ENCODE measurements at regions not wholly inside any gene's neighbourhood (a gene's known extent, or its start where the extent isn't known, plus 50 kb on each side); places are given as distances from the start of the nearest gene placed in this dataset.
"Not testable (repeated sequence)": the region's sequence is repeated elsewhere in the genome, so short reads cannot be mapped to it uniquely, and the experiment has no call there.

DNA sequence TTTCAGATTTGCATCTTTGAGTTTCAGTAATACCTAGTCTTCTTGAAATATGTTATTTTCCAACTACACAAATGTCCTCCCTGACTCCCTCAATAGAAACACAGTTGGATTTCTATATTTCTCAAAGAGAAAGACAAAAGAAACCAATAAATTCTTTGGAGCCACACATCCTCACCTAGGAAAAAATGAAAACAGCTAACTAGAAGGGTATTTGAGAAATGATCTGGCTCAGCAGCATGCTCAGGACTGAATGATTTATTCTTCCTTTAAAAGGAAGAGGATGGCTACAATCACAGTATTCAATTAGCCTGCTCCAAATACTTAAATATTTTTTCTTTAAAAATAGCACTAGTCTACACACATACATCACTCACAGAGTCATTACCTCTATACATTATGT, 196.4 kb upstream of the TENT5A start:
- TF ChIP-seq, protein P1, sequence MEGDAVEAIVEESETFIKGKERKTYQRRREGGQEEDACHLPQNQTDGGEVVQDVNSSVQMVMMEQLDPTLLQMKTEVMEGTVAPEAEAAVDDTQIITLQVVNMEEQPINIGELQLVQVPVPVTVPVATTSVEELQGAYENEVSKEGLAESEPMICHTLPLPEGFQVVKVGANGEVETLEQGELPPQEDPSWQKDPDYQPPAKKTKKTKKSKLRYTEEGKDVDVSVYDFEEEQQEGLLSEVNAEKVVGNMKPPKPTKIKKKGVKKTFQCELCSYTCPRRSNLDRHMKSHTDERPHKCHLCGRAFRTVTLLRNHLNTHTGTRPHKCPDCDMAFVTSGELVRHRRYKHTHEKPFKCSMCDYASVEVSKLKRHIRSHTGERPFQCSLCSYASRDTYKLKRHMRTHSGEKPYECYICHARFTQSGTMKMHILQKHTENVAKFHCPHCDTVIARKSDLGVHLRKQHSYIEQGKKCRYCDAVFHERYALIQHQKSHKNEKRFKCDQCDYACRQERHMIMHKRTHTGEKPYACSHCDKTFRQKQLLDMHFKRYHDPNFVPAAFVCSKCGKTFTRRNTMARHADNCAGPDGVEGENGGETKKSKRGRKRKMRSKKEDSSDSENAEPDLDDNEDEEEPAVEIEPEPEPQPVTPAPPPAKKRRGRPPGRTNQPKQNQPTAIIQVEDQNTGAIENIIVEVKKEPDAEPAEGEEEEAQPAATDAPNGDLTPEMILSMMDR (IDR thresholded peaks at IDR 0.05; ENCODE audit: borderline replicate concordance, insufficient read depth, low read depth, low read length), result no peak
- H3K4me3 ChIP-seq (ENCODE audit: low read depth, low read length), result no peak overlapping the region

DNA sequence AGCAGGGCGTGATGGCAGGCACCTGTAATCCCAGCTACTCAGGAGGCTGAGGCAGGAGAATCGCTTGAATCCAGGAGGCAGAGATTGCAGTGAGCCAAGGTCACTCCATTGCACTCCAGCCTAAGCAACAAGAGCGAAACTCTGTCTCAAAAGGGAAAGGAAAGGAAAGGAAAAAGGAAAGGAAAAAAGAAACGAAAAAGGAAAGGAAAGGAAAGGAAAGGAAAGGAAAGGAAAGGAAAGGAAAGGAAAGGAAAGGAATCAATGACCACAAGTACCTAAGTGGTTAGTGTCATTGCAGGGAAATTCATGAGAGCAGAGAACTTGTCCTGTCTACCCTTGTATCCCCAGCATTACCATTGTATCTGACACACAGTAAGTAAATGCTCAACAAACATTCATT, 195.7 kb upstream of the TENT5A start:
- H3K4me3 ChIP-seq (ENCODE audit: low read depth, low read length), result not testable (repeated sequence)

DNA sequence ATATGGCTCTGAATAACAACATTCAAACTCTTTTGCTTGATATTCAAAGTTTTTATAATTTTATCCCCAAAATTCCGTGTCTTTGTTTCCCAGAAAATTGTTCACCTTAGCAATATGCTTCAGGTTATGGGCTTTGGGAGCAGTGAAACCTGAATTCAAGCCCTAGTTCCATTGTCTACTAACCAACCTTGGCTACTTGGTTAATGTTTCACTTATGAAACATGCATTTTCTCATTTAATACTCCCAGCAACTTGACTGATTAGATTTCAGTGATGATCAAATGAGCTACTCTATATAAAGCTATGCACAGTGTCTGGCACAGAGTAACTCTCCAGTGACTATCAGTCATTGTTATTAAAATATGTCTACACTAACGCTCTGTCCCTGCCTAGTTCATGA, 192.2 kb upstream of the TENT5A start:
- TF ChIP-seq, protein P1 (IDR thresholded peaks at IDR 0.05; ENCODE audit: borderline replicate concordance, insufficient read depth, low read depth, low read length), result no peak
- H3K4me3 ChIP-seq (ENCODE audit: low read depth, low read length), result no peak overlapping the region

DNA sequence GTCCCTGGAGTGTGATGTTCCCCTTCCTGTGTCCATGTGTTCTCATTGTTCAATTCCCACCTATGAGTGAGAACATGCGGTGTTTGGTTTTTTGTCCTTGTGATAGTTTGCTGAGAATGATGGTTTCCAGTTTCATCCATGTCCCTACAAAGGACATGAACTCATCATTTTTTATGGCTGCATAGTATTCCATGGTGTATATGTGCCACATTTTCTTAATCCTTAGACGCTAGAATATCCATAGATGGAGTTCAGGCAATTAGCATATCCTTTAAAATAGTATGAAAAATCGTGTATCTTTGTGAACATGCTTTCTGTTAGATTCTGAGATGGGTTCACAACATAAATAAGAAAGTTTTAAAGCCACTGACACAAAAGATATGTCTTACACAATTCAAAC, 190.4 kb upstream of the TENT5A start:
- H3K4me3 ChIP-seq (ENCODE audit: low read depth, low read length), result not testable (repeated sequence)

DNA sequence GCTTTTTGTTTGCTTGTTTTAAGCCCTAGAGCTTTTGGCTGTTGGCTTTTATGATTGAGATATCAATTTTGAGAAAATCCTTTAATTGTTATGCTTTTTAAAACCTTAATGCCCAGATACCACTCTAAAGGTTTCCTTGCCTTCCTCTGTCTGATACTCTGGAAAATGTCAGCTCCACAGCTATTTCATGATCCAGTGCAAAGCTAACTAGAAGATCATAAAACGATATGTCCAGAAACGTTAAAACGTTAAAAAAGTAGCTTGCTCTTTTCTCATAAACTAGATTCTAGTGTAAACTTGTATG, 189.5 kb upstream of the TENT5A start:
- TF ChIP-seq, protein P1 (IDR thresholded peaks at IDR 0.05; ENCODE audit: borderline replicate concordance, insufficient read depth, low read depth, low read length), result no peak
- H3K4me3 ChIP-seq (ENCODE audit: low read depth, low read length), result no peak overlapping the region

DNA sequence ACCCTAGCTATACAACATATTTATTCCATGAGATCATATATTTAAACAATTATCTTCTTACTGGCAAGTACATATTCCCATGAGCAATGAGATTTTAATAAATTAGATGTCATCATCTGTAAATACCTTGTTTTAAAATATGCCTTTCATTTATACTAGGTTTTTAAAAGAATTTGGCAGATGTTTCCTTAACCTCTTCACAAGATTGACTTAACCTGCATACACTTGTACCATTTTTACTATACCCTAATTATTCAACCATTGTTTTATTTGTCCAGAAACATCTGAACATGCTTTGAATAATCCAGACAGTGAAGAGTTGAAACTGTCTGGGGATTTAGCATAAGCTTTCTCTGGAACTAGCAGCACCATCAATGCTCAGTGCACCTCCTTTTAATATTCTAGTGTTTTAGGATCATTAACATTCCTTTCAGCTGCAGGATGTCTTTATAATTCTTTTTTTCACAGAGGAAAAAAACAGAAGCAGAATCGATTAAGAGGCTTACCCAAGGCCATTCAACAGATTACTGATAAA, 188.0 kb upstream of the TENT5A start:
- H3K4me3 ChIP-seq (ENCODE audit: low read depth, low read length), result no peak overlapping the region
- TF ChIP-seq, protein P1 (IDR thresholded peaks at IDR 0.05; ENCODE audit: borderline replicate concordance, insufficient read depth, low read depth, low read length), result no peak

DNA sequence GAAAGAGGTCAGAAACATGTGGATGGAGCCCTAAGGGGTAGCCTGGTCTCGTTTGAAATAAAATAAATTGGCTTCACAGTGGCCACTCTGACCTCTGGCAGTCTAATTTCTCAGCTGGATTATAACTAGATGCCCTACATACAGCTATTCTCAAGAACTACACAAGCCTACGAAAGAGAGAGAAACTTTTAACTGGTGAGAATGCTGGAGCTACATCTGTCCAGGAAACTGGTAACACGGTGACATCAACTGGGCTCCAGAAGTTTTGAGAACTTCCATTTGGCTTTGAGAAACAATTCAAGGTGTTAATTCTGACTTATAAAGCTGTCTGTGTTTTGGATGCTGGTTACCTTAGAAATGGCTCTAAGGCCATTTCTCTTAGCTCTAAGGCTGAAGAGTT, 187.3 kb upstream of the TENT5A start:
- TF ChIP-seq, protein P1 (IDR thresholded peaks at IDR 0.05; ENCODE audit: borderline replicate concordance, insufficient read depth, low read depth, low read length), result no peak

DNA sequence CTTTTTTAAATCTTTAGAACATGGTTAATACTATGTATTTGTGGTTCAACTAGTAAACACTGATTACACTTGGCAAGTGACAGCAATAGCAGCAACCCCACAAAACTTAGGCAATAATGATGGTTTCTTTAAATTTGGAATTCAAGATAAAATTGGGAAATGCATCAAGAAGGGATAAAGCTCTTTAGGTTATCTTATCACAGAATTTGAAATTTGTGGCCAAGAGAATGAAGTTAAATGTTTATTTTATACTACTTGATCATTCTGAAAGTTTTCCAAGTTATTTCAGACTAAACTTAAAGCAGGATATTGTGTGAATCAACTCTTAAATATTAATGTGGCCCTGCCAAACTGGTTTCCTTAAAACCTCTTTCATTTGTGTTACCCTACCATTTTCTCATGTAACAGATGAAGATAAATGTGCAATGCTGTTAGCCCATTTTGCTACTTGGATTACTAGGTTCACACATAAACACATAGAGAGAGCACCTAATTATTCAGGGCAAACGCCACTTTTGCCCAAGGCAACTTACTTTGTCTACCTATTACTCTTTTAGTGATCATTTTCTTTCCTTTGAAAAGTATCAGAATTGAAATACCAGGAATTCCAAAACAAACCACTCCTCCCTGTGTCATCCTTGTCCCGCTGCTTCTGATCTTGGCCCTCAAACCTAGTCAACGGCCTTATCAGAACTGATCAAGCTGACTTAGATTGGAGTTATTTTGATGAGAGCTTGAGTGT, 186.7 kb upstream of the TENT5A start:
- TF ChIP-seq, protein P1 (IDR thresholded peaks at IDR 0.05; ENCODE audit: borderline replicate concordance, insufficient read depth, low read depth, low read length), result no peak
- H3K4me3 ChIP-seq (ENCODE audit: low read depth, low read length), result no peak overlapping the region

More for the DNA sequence above, 187.3 kb upstream of the TENT5A start:
- no peak overlapping the region for H3K4me3 ChIP-seq (ENCODE audit: low read depth, low read length)
